SKM-1 (cell line): ENCODE measurements at regions not wholly inside any gene's neighbourhood (a gene's known extent, or its start where the extent isn't known, plus 50 kb on each side); places are given as distances from the start of the nearest gene placed in this dataset.

ENCODE experiments used
- DNase-seq: peaks from one replicate; lab custom pipeline; 2025; ENCODE audit not compliant: unreplicated experiment; lab: John Stamatoyannopoulos, UW

DNA sequence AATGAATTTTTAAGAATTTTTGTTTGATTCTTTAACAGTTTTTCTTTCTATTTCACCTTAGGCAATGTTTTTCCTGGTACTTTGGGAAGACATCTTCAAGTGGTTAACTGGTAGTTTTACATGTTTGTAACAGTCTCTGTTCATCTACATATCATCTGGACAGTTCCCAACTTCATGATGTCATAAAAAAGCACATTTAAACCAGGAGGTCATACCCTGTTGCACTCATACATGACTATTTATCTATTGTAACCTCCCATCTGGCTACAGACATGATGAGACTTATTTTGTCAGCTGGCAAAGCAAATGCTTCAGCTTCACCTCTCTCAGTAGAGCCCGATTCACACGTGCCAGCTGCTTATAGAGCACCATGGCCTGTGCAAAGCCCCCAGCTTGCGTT lies 99.8 kb upstream of the YPEL5 start:
- no peak for DNase-seq

DNA sequence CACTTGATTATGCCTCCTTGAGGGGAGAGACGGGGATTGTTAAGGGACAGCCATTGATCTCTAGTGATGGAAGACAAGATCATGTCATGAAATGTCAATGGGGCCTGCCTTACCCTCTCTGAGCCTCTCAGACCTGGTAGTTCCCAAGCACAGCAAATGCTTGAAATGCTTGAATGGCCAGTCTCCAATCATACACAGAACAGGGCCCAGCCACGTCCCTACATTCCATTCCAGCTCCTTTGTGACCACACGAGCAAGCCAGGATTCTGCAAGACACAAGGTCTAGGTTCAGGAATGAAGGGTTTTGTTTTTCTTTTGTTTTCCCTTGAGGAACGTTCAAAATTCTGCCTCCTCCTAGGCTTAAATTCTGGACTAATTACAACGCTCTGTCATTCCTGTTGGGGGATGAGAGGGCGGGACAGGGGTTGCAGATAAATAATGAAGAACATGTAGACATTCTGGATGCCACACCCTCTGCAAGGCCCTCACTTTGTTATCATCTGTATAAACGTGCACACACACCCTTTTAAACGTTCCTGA lies 98.1 kb upstream of the YPEL5 start:
- DNase-seq: no peak

DNA sequence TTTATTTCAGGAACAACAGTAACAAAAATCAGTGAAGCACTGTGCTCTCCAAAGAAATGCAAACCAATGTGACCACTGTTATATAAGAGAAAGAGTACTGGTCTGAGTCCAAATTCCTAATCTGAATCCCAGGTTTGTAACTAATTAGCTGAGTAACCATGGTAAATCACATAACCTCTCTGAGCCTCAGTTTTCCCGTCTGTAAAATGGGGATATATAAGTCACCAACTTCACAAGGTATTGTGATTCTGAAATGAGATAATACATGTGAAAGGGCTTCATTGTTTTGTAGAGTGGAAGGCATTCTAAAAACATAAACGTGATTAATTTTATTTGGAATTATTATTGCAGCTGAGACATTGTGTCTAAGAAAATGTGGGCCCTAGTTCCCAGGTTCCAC lies 91.3 kb upstream of the YPEL5 start:
- no peak for DNase-seq

DNA sequence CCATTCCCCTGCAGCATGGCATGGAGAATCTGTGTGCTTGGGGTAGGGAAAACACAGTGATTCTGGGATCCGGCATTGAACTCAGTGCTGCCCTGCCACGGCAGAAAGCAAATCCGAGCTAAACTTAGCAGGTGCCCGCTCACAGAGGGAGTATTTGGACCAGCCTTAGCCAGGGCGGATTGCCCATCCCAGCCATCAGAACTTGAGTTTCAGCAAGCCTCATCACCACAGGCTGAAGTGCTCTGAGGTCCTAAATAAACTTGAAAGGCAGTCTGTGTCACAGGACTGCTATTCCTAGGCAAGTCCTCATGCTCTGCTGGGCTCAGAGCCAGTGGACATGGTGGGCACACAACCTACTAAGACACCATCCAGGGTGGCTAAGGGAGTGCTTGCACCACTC lies 86.2 kb upstream of the YPEL5 start:
- no peak for DNase-seq

DNA sequence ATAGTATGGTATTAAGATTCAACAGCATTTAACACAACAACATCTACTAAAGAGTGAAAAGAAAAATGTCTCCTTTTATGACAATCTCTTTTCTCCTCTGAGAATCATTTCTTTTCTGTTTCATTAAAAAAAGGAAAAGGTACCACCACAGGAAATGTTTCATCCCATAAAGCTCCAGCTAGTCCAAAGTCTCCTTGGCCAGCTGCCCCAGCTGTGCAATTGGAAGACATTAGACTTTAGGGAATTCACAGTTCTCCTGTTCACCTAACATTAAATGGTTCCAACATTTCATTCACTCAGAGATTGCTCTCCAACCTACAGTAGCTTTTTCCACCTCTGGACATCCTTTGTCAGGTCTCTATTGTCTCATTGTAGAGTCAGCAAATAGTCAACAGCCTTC lies 78.7 kb upstream of the YPEL5 start:
- DNase-seq: no peak

GRCh38 chr2:30072250-30072842 lies 74.5 kb upstream of the YPEL5 start:
- DNase-seq: peak; percentile 47

DNA sequence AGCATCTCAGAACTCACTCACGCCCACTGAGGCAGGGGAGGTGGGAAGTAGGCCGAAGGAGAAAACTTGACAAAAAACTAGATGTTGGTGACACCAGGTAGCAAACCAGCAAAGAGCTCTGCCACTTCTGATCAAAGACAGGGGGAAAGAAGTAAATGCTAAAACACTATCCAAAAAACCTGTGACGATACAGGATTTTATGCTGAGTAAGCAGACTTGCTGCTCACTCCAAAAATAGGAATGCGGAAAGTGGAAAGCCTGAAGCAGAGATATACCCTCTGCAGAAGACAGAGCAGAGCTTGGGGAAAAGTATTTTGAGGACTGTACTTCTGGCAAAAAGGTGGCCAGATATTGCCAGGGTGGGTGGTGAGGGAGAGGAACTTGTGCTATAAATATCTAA lies 73.3 kb upstream of the YPEL5 start:
- no peak for DNase-seq

- no peak for DNase-seq
Measured at GRCh38 chr2:30074023-30074422, 72.8 kb upstream of the YPEL5 start.

DNA sequence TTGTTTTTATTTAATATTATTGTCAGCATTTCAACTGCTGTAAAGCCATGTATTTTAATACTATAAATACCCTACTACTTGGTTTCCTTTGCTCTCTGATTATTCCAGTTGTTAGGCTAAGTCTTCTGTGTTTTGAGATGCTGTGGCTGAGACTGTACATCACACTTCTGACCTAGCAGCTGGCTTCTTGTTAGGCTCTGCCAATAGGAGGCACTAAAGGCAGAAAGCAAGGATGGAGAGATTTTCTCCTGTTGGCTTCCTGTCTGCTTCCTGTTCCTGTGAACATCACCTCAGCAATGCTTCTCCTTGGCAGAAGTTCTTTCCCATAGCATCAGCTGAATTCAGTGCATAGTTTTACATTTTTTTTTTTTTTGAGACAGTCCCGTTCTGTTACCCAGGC lies 68.3 kb upstream of the YPEL5 start:
- DNase-seq: no peak

DNA sequence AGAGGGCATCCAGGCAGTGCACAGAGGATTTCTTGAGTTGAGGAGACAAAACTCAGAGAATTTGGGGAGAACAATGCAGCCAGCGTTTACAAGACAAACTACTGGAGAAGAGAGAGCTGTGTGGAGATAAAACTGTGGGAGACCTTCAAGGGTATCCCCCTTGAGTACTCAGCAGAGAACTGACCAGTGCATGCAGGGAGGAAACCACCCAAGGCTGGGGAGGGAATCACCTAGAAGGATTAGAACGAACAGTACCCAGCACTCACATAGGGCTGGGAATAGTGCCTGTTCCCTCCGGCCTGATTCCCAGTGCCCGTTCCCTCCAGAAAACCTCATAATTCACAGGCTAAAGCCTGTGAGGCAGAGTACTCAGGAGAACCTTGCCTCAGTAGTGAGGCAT lies 61.9 kb upstream of the YPEL5 start:
- DNase-seq: no peak

- no peak for DNase-seq
Measured at GRCh38 chr2:30089171-30089570, 57.6 kb upstream of the YPEL5 start.

DNA sequence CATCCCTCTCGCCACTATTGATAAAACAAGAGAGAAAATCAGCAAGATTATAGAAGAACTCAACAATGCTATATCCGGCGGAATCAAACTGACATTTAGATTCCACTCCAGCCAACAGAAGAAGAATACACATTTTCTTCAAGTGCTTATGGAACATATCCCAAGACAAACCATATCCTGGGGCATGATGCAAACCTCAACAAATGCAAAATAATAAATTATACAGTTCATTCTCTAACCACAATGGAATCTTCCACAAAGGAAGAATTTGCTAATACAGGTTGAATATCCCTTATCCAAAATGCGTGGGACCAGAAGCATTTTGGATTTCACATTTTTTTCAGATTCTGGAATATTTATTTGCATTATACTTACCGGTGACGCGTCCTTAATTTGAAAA lies 51.4 kb upstream of the YPEL5 start:
- no peak for DNase-seq

DNA sequence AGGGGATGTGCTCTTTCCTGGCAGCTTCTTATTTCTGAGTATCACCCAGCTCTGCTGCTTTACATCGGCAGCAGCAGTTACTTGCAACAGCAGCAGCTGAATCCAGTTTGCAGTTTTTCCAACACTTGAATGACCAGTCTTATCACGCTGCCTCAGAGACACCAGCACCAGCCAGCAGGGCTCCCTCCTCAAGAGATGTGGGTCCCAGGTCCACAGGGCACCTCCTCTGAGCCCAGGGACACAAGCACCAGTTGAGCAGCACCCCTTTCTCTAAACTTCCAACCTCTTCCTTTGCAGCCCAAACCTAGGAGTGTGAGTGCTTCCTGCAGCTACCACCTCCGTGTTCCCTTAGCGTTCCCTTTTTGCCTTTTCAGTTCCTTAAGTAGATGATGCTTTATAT lies 50.4 kb upstream of the YPEL5 start:
- no peak for DNase-seq
